Smooth muscle cell (in vitro differentiated cells): ENCODE measurements at regions not wholly inside any gene's neighbourhood (a gene's known extent, or its start where the extent isn't known, plus 50 kb on each side); places are given as distances from the start of the nearest gene placed in this dataset.
A peak's percentile ranks its signal among the peaks of the same experiment; 100 is the strongest.

Experiments used
- DNase-seq: peaks from one replicate; lab custom pipeline; 2025; ENCODE audit not compliant: unreplicated experiment; lab: John Stamatoyannopoulos, UW
- H2AFZ ChIP-seq: fragments of 200-600 bp; sonication (generic); 2 replicates; pipeline ENCODE4 v1.6.0; 2016; ENCODE audit warnings: antibody characterized with exemption, low read depth, mild to moderate bottlenecking
- H3F3A ChIP-seq: fragments of 200-600 bp; sonication (generic); 2 replicates; pipeline ENCODE4 v1.6.0; 2017; ENCODE audit warnings: antibody characterized with exemption, low read depth
- H3K27ac ChIP-seq: fragments of 200-600 bp; sonication (generic); 2 replicates; pipeline ENCODE4 v1.5.1; 2016; ENCODE audit warnings: low read depth, mild to moderate bottlenecking
- H3K27me3 ChIP-seq: fragments of 200-600 bp; sonication (generic); 2 replicates; pipeline ENCODE4 v1.6.1; 2016; ENCODE audit warnings: low read depth, mild to moderate bottlenecking
- H3K36me3 ChIP-seq: fragments of 200-600 bp; sonication (generic); 2 replicates; pipeline ENCODE4 v1.5.1; 2016; ENCODE audit warnings: low read depth
- H3K4me1 ChIP-seq: fragments of 200-600 bp; sonication (generic); 2 replicates; pipeline ENCODE4 v1.5.1; 2016; ENCODE audit warnings: low read depth
- H3K4me2 ChIP-seq: fragments of 200-600 bp; sonication (generic); 2 replicates; pipeline ENCODE4 v1.6.0; 2016; ENCODE audit warnings: mild to moderate bottlenecking
- H3K4me3 ChIP-seq: fragments of 200-600 bp; sonication (generic); 2 replicates; pipeline ENCODE4 v1.5.1; 2016; ENCODE audit warnings: mild to moderate bottlenecking
- H3K79me2 ChIP-seq: fragments of 200-600 bp; sonication (generic); 2 replicates; pipeline ENCODE4 v1.6.0; 2016; ENCODE audit warnings: low read depth, mild to moderate bottlenecking
- H3K9ac ChIP-seq: fragments of 200-600 bp; sonication (generic); 2 replicates; pipeline ENCODE4 v1.6.0; 2016; ENCODE audit warnings: low read depth
- H3K9me3 ChIP-seq: fragments of 200-600 bp; sonication (generic); replicated peaks from 2 replicates; pipeline ENCODE4 v1.5.1; 2016; ENCODE audit warnings: low read depth
- H4K20me1 ChIP-seq: fragments of 200-600 bp; sonication (generic); 2 replicates; pipeline ENCODE4 v1.6.0; 2016; ENCODE audit warnings: low read depth
- CTCF ChIP-seq: fragments of 200-600 bp; sonication (generic); IDR thresholded peaks from 2 replicates; pipeline ENCODE4 v1.5.1; 2017; ENCODE audit warnings: borderline replicate concordance, mild to moderate bottlenecking, antibody characterized with exemption; ENCODE audit not compliant: insufficient read depth, poor library complexity, severe bottlenecking
- WGBS: methylation state at CpG from one replicate; pipeline ENCODE4 v1.1.7; 2016; ENCODE audit warnings: low lambda C conversion rate; 5-methylcytosine and 5-hydroxymethylcytosine counted together

DNA sequence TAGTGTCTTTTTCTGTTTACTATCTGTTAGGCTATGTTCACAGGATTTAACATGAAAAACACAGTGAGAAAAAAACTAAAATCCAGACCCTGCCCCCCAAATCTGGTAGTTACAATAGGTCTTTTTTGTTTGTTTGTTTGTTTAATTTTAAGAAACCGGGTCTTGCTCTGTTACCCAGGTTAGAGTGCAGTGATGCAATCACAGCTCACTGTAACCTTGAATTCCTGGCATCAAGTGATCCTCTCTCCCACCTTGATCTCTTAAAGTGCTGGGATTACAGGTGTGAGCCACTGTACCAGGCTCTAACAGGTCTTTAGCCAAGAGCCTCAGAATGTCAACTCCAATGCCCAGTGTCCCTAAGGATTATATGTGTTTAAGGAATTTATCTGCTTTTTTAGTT, 88.0 kb upstream of the GOLIM4 start:
- DNase-seq: no peak
- H3K9ac ChIP-seq: no peak overlapping the region
- WGBS: 63% methylated on average over 1 of the region's 1 CpG
- no peak overlapping the region for H3K27ac ChIP-seq
- H3K79me2 ChIP-seq: no peaks in the 10 kb centered on the region
- no peaks in the 10 kb centered on the region for H3K27me3 ChIP-seq
- H3K4me1 ChIP-seq: no peaks in the 10 kb centered on the region
- H3K9me3 ChIP-seq: no peaks in the 10 kb centered on the region
- H2AFZ ChIP-seq: no peak overlapping the region
- no peak overlapping the region for H3K4me2 ChIP-seq
- no peak overlapping the region for H3K4me3 ChIP-seq
- no peaks in the 10 kb centered on the region for H3F3A ChIP-seq
- TF ChIP-seq CTCF: no peak
- H3K36me3 ChIP-seq: no peaks in the 10 kb centered on the region
- no peaks in the 10 kb centered on the region for H4K20me1 ChIP-seq

- no peak for DNase-seq
- H3K4me2 ChIP-seq: no peak overlapping the region
- H3K27me3 ChIP-seq: no peaks in the 10 kb centered on the region
- H3K9me3 ChIP-seq: no peaks in the 10 kb centered on the region
- H2AFZ ChIP-seq: no peak overlapping the region
- H3F3A ChIP-seq: no peaks in the 10 kb centered on the region
- H4K20me1 ChIP-seq: no peaks in the 10 kb centered on the region
- H3K4me1 ChIP-seq: no peaks in the 10 kb centered on the region
- no peaks in the 10 kb centered on the region for H3K79me2 ChIP-seq
- no peak for TF ChIP-seq CTCF
- no peak overlapping the region for H3K27ac ChIP-seq
- no peak overlapping the region for H3K4me3 ChIP-seq
- no peaks in the 10 kb centered on the region for H3K36me3 ChIP-seq
- no peak overlapping the region for H3K9ac ChIP-seq
- WGBS: 67% methylated on average over 3 of the region's 3 CpGs
These were observed 73.0 kb upstream of the GOLIM4 start for GRCh38 chr3:168168743-168169142.

GRCh38 chr3:168165390-168166269, 69.9 kb upstream of the GOLIM4 start:
- Histone ChIP-seq H3K9me3 (no peaks in the 10 kb centered on the region), H4K20me1 (no peaks in the 10 kb centered on the region), H3K9ac (no peak overlapping the region), H3K27ac (peak overlapping the region; percentile 15), H2AFZ (peak overlapping the region; percentile 96), H3K27me3 (no peaks in the 10 kb centered on the region), H3F3A (no peaks in the 10 kb centered on the region), H3K36me3 (no peaks in the 10 kb centered on the region), H3K4me3 (peak overlapping the region; percentile 25), H3K79me2 (no peaks in the 10 kb centered on the region), H3K4me1 (no peaks in the 10 kb centered on the region), H3K4me2 (peak overlapping the region; percentile 58)
- TF ChIP-seq CTCF: peak; percentile 75
- DNase-seq: no peak
- WGBS: 14% methylated on average over 6 of the region's 6 CpGs

- Histone ChIP-seq H3K4me3 (no peak overlapping the region), H4K20me1 (no peaks in the 10 kb centered on the region), H3K4me1 (no peaks in the 10 kb centered on the region), H3K9me3 (no peaks in the 10 kb centered on the region), H3F3A (no peaks in the 10 kb centered on the region), H3K4me2 (no peak overlapping the region), H3K27ac (no peak overlapping the region), H3K9ac (no peak overlapping the region), H3K79me2 (no peaks in the 10 kb centered on the region), H3K36me3 (no peaks in the 10 kb centered on the region), H2AFZ (no peak overlapping the region), H3K27me3 (no peaks in the 10 kb centered on the region)
- 83% methylated on average over 1 of the region's 1 CpG for WGBS
- TF ChIP-seq CTCF: no peak
- DNase-seq: no peak
These were observed 66.4 kb upstream of the GOLIM4 start for GRCh38 chr3:168162172-168162571.
